ES-I3 (cell line): ENCODE measurements at regions not wholly inside any gene's neighbourhood (a gene's known extent, or its start where the extent isn't known, plus 50 kb on each side); places are given as distances from the start of the nearest gene placed in this dataset.

Source experiments
- H3K36me3 ChIP-seq: 2 replicates; pipeline ENCODE4 v1.6.1; 2013; ENCODE audit warnings: mild to moderate bottlenecking, low read length, control low read depth, moderate library complexity; ENCODE audit not compliant: insufficient read depth
- H3K4me1 ChIP-seq: 2 replicates; pipeline ENCODE4 v1.6.1; 2013; ENCODE audit warnings: mild to moderate bottlenecking, control low read depth, low read length; ENCODE audit not compliant: insufficient read depth
- H3K9ac ChIP-seq: 2 replicates; pipeline ENCODE4 v1.6.1; 2013; ENCODE audit warnings: low read depth, mild to moderate bottlenecking, low read length, moderate library complexity
- H3K9me3 ChIP-seq: 2 replicates; pipeline ENCODE4 v1.6.1; 2013; ENCODE audit warnings: mild to moderate bottlenecking, low read length, moderate library complexity; ENCODE audit not compliant: control insufficient read depth, insufficient read depth

GRCh38 chr10:1846032-1846431 is 108.7 kb upstream of the ADARB2 start:
- H3K9ac ChIP-seq, result no peak overlapping the region
- H3K36me3 ChIP-seq, result no peaks in the 10 kb centered on the region
- H3K4me1 ChIP-seq, result no peaks in the 10 kb centered on the region
- no peaks in the 10 kb centered on the region for H3K9me3 ChIP-seq

- H3K9ac ChIP-seq, result no peak overlapping the region
- no peaks in the 10 kb centered on the region for H3K9me3 ChIP-seq
- H3K36me3 ChIP-seq, result no peaks in the 10 kb centered on the region
- no peaks in the 10 kb centered on the region for H3K4me1 ChIP-seq
Measured at GRCh38 chr10:1841759-1842158, 104.4 kb upstream of the ADARB2 start.

- Histone ChIP-seq H3K4me1 (no peaks in the 10 kb centered on the region), H3K9ac (no peak overlapping the region), H3K36me3 (no peaks in the 10 kb centered on the region), H3K9me3 (no peaks in the 10 kb centered on the region)
Measured at GRCh38 chr10:1829712-1830111, 92.4 kb upstream of the ADARB2 start.

GRCh38 chr10:1824928-1825327 is 87.6 kb upstream of the ADARB2 start:
- no peaks in the 10 kb centered on the region for H3K4me1 ChIP-seq
- no peaks in the 10 kb centered on the region; the same call in 1 of the 2 replicates for H3K9me3 ChIP-seq
- H3K36me3 ChIP-seq, result no peaks in the 10 kb centered on the region
- H3K9ac ChIP-seq, result no peak overlapping the region

GRCh38 chr10:1814556-1814955 is 77.2 kb upstream of the ADARB2 start:
- Histone ChIP-seq H3K4me1 (no peaks in the 10 kb centered on the region; the same call in 1 of the 2 replicates), H3K9ac (no peak overlapping the region), H3K36me3 (no peaks in the 10 kb centered on the region), H3K9me3 (no peaks in the 10 kb centered on the region)

- no peaks in the 10 kb centered on the region for H3K9me3 ChIP-seq
- no peak overlapping the region for H3K9ac ChIP-seq
- H3K36me3 ChIP-seq, result no peaks in the 10 kb centered on the region
- H3K4me1 ChIP-seq, result no peaks in the 10 kb centered on the region; the same call in 1 of the 2 replicates
Measured at GRCh38 chr10:1809139-1809741, 71.9 kb upstream of the ADARB2 start.

GRCh38 chr10:1807924-1808323 is 70.6 kb upstream of the ADARB2 start:
- Histone ChIP-seq H3K9me3 (no peaks in the 10 kb centered on the region), H3K9ac (no peak overlapping the region), H3K4me1 (no peaks in the 10 kb centered on the region; the same call in 1 of the 2 replicates), H3K36me3 (no peaks in the 10 kb centered on the region)

GRCh38 chr10:1807196-1807595 is 69.9 kb upstream of the ADARB2 start:
- Histone ChIP-seq H3K9me3 (no peaks in the 10 kb centered on the region), H3K9ac (no peak overlapping the region), H3K4me1 (no peaks in the 10 kb centered on the region; the same call in 1 of the 2 replicates), H3K36me3 (no peaks in the 10 kb centered on the region)

- no peaks in the 10 kb centered on the region for H3K36me3 ChIP-seq
- H3K9ac ChIP-seq, result no peak overlapping the region
- H3K4me1 ChIP-seq, result no peaks in the 10 kb centered on the region
- H3K9me3 ChIP-seq, result no peaks in the 10 kb centered on the region
Measured at GRCh38 chr10:1802413-1802812, 65.1 kb upstream of the ADARB2 start.

- Histone ChIP-seq H3K9ac (no peak overlapping the region), H3K9me3 (no peaks in the 10 kb centered on the region), H3K36me3 (no peaks in the 10 kb centered on the region), H3K4me1 (0 out of 2 replicates have a peak, but pooled peaks cover 3% of the 10 kb centered on the region)
Measured at GRCh38 chr10:1788401-1788800, 51.1 kb upstream of the ADARB2 start.
